Heart right ventricle (tissue), 16 donors: ENCODE measurements at regions not wholly inside any gene's neighbourhood (a gene's known extent, or its start where the extent isn't known, plus 50 kb on each side); places are given as distances from the start of the nearest gene placed in this dataset.
A peak's percentile ranks its signal among the peaks of the same experiment; 100 is the strongest.

Experiments used
- ATAC-seq, 8 donors: fragments of 200-7000 bp; cut with Tn5 transposase; one replicate each; pipeline ENCODE4 v1.9.1; 2020; ENCODE audit warnings: mild to moderate bottlenecking in 8 of 8, moderate library complexity in 8 of 8, moderate number of reproducible peaks in 1 of 8
- DNase-seq, 2 donors: peaks; one replicate each; pipeline ENCODE4 v3.0.0-alpha.2; 2020
- H3K27ac ChIP-seq, 10 donors: fragments of 200-600 bp; sonication (generic) in 2 of 10; one replicate each; pipeline versions ENCODE4 v1.5.0 to v1.8.0; 2020 to 2022; ENCODE audit warnings: mild to moderate bottlenecking in 3 of 10
- H3K27me3 ChIP-seq, 7 donors: fragments of 200-600 bp; one replicate each; pipeline ENCODE4 v1.8.0; 2021 to 2022; ENCODE audit warnings: mild to moderate bottlenecking in 2 of 7
- H3K36me3 ChIP-seq, 9 donors: fragments of 200-600 bp; sonication (generic) in 1 of 9; one replicate each; pipeline versions ENCODE4 v1.5.0 to v1.8.0; 2020 to 2022; ENCODE audit warnings: mild to moderate bottlenecking in 2 of 9
- H3K4me1 ChIP-seq, 9 donors: fragments of 200-600 bp; sonication (generic) in 1 of 9; one replicate each; pipeline versions ENCODE4 v1.5.0 to v1.8.0; 2020 to 2022; ENCODE audit warnings: mild to moderate bottlenecking in 4 of 9
- H3K4me3 ChIP-seq, 10 donors: fragments of 200-600 bp; sonication (generic) in 2 of 10; one replicate each; pipeline versions ENCODE4 v1.5.0 to v1.8.0; 2020 to 2022; ENCODE audit warnings: mild to moderate bottlenecking in 7 of 10, moderate library complexity in 2 of 10
- H3K9me3 ChIP-seq, 11 donors: fragments of 200-600 bp in 10 of 11; sonication (generic) in 2 of 11; one replicate each; pipeline versions ENCODE4 v1.5.0 to v1.8.0; 2013 to 2022; ENCODE audit warnings: mild to moderate bottlenecking in 2 of 11, control low read depth in 1 of 11, moderate library complexity in 1 of 11
- CTCF ChIP-seq, 9 donors: fragments of 200-600 bp; sonication (generic) in 2 of 9; IDR thresholded peaks; one replicate each; pipeline versions ENCODE4 v1.5.0 to v1.8.0; 2021 to 2022; ENCODE audit warnings: antibody characterized with exemption in 9 of 9, mild to moderate bottlenecking in 5 of 9, moderate library complexity in 1 of 9
- WGBS, 2 donors: extraction: QIAGEN DNeasy Blood & Tissue Kit; methylation state at CpG; one replicate each; pipeline ENCODE4 v1.1.7; 2013; ENCODE audit warnings: inconsistent platforms in 1 of 2; 5-methylcytosine and 5-hydroxymethylcytosine counted together
- intact Hi-C, 10 donors: fragments of 100-400 bp; cut with DNase I; formaldehyde crosslinking; loops; one replicate each; pipeline versions ENCODE4 v1.11.1 to v1.14.2; 2022
- donor health status: Arrhythmogenic right ventricular cardiomyopathy.
- donor health status: ischemic (EF 13 %, LVEDD 7.1; RV severe dilation, severe dysfunction).
- donor health status: healthy with polysubstance abuse.
- donor health status: DM: no; HTN: yes; CAD: no.
- donor health status: DM: no; HTN: no; CAD: no.
- donor health status: ischemic (EF 25% LVEDD 6.9; RV normal size, moderate dysfunction).
- donor health status: ischemic (EF 25% LVEDD 5.7; RV mildly dilated, moderate dysfunction).
- donor health status: healthy.
- donor health status: DM: yes; HTN: yes; CAD: no.
- donor health status: Ischemic cardiomyopathy.
- donor health status: ischemic (EF 35%, LVEDD 5.7; RV mildly dilated, moderate dysfunction).
- donor health status: nonischemic (EF 11% LVEDD 7.7; RV severe dilation, severe dysfunction).
- donor health status: DM: yes; HTN: yes; CAD: no.
- donor health status: PGD.
- donor health status: ischemic (EF 29% LVEDD 5.4; RV normal size, mild dysfunction).
- donor health status: nonischemic (EF 23%, LVEDD 6.1; RV moderate dilation, normal function).

- Histone ChIP-seq H3K4me3 (no peak overlapping the region), H3K27me3 (no peaks in the 10 kb centered on the region), H3K27ac (peak overlapping the region in 5 of 10 donors; percentile 35 to 54 (median 41)), H3K4me1 (peaks cover 0 to 4% (median 0%) of the 10 kb centered on the region in 9 donors), H3K36me3 (no peaks in the 10 kb centered on the region), H3K9me3 (peaks cover 0 to 23% (median 10%) of the 10 kb centered on the region in 11 donors)
- no peak for DNase-seq
- peak in 1 of 8 donors; percentile 42 for ATAC-seq
- intact Hi-C loops = no loop called here
- TF ChIP-seq CTCF (IDR thresholded peaks at IDR 0.05) = no peak
Measured at GRCh38 chr6:73951183-73951582, 255.2 kb downstream of the CD109 start.

- 47 to 62% methylated on average over 1 of the region's 1 CpG for WGBS, 2 donors
- Histone ChIP-seq H3K36me3 (no peaks in the 10 kb centered on the region), H3K27ac (peak overlapping the region in 6 of 10 donors; percentile 11 to 70 (median 67)), H3K27me3 (no peaks in the 10 kb centered on the region), H3K4me1 (peaks cover 0 to 5% (median 0%) of the 10 kb centered on the region in 9 donors), H3K4me3 (no peak overlapping the region), H3K9me3 (peaks cover 0 to 28% (median 10%) of the 10 kb centered on the region in 11 donors)
- intact Hi-C loops = no loop called here
- ATAC-seq = peak in 7 of 8 donors; percentile 43 to 91 (median 84)
- TF ChIP-seq CTCF (IDR thresholded peaks at IDR 0.05) = peak in 1 of 9 donors; percentile 5
- DNase-seq = no peak
Measured at GRCh38 chr6:73943930-73944652, 248.1 kb downstream of the CD109 start.

- peaks cover 0 to 32% (median 10%) of the 10 kb centered on the region in 11 donors for H3K9me3 ChIP-seq
- H3K4me3 ChIP-seq = no peak overlapping the region
- H3K27ac ChIP-seq = peak overlapping the region in 6 of 10 donors; percentile 11 to 70 (median 67)
- TF ChIP-seq CTCF (IDR thresholded peaks at IDR 0.05) = no peak
- 76 to 80% methylated on average over 1 of the region's 1 CpG for WGBS, 2 donors
- H3K4me1 ChIP-seq = peaks cover 0 to 5% (median 0%) of the 10 kb centered on the region in 9 donors
- H3K36me3 ChIP-seq = no peaks in the 10 kb centered on the region
- intact Hi-C loops = no loop called here
- DNase-seq = no peak
- ATAC-seq = no peak
- H3K27me3 ChIP-seq = no peaks in the 10 kb centered on the region
Measured at GRCh38 chr6:73943411-73943810, 247.4 kb downstream of the CD109 start.

- no peak for TF ChIP-seq CTCF (IDR thresholded peaks at IDR 0.05)
- no peak for ATAC-seq
- intact Hi-C loops = no loop called here
- Histone ChIP-seq H3K9me3 (peaks cover 0 to 25% (median 6%) of the 10 kb centered on the region in 11 donors), H3K27ac (peak overlapping the region in 2 of 10 donors; percentile 66 to 69), H3K27me3 (no peaks in the 10 kb centered on the region), H3K4me1 (peaks cover 0 to 5% (median 0%) of the 10 kb centered on the region in 9 donors), H3K36me3 (no peaks in the 10 kb centered on the region), H3K4me3 (no peak overlapping the region)
- 56 to 67% methylated on average over 3 of the region's 3 CpGs for WGBS, 2 donors
- no peak for DNase-seq
Measured at GRCh38 chr6:73942592-73943186, 246.7 kb downstream of the CD109 start.
